HG03565 (cell line): ENCODE measurements at regions not wholly inside any gene's neighbourhood (a gene's known extent, or its start where the extent isn't known, plus 50 kb on each side); places are given as distances from the start of the nearest gene placed in this dataset.

Experiments used
- ATAC-seq: cut with Tn5 transposase; IDR thresholded peaks from one replicate; pipeline ENCODE4 v1.9.1; 2021; ENCODE audit warnings: mild to moderate bottlenecking, moderate library complexity; ENCODE audit not compliant: unreplicated experiment

DNA sequence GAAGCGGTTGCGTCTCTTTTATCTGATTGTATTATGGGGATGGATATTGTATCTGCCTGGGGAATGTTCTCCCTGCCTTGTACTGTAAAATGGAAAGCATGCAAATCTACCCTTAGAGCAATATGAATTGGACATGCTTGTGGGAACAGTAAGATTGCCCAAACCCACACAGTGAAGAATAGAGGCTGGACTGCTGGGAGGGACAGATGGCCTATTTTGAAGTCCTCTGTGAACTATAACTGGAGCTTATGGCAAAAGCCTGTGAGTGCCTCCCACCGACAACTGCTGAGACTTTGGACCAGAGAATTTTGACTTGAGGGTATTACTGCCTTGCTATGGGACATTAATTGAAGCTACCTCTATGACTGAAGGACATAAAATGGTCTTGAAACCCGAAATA, 168.9 kb downstream of the ERCC6L2 start:
- no peak for ATAC-seq

DNA sequence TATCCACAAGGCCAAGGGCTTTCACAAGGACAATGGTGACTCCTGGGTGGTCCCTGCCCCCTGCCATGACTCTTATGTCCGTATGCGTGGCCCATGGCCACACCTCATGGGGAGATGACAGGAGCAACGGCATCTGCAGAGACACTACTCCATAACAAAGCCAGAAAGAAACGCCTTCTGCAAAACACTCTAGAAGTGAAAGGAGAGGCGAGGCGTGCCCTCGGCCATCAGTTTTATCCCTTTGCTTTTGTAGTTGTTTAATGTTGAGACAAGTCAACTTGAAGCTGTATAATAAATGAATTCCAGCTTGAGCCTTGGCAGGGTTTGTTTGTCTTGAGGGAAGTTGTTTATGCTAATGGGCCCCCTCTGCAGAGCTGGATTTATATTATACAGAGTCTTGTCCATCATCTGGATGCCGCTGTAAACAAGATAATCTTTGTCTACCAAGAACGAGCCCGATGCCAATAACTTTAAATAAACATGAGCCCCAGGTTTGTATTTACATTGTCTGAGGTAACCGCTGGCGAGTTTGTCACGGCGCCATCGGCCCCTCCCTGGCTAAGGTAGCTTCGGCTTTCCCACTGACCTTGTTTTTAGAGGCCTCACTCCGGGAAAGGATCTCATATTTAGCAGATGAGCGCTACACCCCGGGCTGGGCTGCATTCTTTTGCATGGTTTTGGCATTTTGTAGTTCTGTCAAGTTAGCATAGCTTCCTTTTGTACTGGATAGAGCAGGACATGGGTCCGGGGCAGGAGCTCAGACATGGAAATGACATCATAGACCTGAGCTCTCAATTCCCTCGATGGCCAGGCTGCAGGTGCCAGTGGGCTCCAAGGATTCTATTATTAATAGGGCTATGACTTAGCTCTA, 165.3 kb downstream of the ERCC6L2 start:
- no peak for ATAC-seq

DNA sequence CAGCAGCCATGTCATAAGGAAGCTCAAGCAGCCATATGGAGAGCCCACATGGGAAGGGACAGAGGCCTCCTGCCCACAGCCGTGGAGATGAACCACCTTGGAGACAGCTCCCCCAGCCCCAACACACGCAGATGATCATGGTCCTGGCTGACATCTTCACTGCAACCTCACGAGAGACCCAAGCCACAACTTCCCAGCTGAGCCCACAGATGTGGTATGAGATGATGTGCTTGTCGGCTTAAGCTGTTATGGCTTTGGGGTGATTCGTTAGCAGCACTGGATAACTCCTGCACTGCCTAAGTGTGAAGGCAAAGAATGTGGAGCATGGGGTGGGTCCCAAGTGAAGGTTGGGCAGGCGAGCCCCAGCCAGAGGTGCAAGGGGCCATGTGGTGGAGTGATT, 163.4 kb downstream of the ERCC6L2 start:
- ATAC-seq, result no peak

DNA sequence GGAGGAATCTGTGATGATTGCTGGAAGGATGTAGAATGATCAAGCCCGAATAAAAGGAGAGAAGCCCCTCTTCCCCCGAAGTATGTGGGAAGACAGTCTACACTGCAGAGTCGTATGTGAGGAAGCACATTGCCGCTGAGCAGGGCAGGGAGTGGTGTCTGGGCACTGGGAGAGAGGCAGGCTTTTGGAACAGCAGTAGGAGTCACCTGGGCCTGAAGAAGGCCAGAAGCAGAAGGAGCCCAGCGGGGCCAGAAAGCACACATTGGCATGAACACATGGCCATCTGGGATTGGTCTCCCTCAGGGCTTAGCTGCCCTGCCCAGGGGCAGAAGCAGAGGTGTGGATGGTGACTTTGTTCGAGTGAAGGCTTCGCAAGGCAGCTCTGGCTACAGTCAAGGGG, 162.8 kb downstream of the ERCC6L2 start:
- no peak for ATAC-seq

DNA sequence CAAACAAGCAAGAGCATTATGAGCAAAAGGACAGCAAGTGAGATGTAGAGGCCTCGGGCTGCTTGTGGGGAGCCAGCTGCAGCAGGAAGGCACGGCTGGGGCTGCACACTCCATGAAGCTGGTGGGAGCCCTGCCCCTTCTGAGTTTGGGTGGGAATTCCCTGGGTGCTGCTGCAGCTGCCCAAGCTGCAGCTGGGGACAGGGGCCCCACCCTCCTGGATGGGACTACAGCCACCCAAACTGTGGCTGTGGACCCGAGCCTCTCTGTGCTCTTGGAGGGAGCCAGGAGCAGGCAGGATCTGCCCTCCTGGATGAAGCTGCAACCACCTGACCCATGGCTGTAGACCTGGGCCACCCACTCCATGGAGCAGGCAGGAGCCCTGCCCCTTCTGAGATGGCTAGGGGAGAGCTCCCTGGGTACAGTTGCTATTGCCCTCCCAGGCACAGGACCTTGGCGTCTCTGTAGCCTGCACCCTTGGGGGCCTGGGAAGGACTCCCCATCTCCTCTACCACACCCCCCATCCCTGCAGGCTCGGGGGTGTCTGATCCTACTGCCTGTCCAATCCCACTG, 159.1 kb downstream of the ERCC6L2 start:
- no peak for ATAC-seq

DNA sequence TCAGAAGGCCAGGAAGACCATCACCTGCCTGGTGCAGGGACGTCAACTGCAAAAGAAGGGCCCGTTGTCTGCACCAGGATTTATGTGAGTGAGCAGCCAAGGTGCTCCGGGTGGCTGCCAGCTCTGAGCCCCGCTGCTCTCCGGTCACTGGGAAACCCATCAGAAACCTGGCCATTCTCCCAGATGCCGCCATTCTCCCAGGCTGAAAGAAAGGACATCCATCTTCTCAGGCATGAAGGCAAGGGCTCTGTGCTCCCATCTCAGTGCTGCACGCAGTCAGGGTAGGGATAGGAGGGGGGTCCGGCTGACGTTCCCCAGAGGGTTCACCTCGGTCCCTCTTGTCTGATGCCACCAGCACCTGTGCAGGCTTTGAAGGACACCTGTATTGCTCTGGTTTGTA, 158.4 kb downstream of the ERCC6L2 start:
- no peak for ATAC-seq

DNA sequence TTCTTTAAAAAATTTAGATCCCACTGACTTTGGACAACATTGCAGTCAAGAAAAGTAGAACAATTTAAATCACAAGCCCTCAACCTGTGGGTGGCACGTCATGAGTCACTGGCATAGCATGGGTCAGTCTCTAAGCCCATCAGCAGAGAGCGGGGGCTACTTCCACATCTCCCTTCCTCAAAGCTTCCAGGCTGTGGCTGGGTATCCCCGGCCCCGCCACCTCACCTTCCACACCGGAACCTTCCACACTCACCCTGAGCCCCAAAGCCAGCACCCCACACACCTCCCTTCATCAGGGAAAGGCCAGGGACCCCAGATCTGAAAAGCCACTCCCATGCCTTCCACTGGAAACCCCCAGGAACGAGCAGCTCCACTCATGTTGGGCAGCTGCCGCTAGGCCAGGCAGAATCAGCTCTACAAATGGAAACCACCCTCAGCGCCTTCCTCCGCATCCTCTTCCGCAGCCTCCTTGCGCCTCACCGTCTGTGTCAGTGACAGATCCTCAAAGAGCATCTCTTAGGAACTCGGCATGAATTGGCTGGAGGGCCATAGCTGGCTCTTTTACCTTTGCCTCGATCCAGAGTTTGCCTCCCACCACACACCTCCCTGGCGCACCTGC, 156.5 kb downstream of the ERCC6L2 start:
- ATAC-seq, result no peak

DNA sequence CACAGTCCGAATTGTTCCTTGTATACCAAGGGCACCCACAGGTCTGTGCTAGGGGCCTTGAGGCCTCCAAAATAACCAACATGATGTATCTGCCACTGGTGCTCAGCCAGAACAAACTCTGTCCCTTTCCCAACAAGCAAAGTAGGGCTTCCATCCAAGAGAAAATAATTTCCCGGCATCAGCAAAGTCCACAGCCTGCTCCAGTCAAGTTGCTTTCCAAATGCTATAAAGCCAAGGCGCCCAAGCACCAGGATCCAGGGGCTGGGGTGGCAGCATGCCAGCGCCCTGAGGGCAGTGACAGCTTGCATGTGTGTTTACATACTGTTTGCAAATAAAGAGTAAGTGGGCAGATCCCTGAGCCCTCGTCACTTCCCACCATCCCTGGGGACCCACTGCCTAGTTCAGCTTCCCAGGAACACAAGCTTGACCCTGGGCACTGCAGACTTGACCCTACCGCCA, 155.9 kb downstream of the ERCC6L2 start:
- ATAC-seq, result no peak

DNA sequence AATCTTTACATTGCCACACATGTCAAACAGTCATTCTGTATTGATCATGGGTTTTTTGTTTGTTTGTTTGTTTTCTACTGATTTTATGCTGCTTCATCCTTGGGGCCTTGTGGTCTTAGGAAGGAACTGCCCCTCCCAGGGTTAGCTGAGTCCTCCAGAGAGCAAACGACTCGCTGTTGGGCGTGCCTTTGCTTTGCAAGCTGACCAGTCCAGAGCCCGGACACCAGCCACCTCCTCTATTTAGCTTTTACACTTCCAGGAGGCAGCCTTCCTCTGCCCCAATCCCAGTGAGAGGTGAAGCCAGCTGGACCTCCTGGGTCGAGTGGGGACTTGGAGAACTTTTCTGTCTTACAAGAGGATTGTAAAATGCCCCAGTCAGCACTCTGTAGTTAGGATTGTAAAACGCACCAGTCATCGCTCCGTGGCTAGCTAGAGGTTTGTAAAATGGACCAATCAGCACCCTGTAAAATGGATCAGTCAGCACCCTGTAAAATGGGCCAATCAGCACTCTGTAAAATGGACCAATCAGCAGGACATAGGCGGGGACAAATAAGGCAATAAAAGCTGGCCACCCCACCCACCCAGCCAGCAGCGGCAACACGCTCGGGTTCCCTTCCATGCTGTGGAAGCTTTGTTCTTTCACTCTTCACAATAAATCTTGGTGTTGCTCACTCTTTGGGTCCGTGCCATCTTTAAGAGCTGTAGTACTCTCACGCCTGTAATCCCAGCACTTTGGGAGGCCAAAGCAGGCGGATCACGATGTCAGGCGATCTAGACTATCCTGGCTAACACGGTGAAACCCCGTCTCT, 154.4 kb downstream of the ERCC6L2 start:
- ATAC-seq, result no peak

DNA sequence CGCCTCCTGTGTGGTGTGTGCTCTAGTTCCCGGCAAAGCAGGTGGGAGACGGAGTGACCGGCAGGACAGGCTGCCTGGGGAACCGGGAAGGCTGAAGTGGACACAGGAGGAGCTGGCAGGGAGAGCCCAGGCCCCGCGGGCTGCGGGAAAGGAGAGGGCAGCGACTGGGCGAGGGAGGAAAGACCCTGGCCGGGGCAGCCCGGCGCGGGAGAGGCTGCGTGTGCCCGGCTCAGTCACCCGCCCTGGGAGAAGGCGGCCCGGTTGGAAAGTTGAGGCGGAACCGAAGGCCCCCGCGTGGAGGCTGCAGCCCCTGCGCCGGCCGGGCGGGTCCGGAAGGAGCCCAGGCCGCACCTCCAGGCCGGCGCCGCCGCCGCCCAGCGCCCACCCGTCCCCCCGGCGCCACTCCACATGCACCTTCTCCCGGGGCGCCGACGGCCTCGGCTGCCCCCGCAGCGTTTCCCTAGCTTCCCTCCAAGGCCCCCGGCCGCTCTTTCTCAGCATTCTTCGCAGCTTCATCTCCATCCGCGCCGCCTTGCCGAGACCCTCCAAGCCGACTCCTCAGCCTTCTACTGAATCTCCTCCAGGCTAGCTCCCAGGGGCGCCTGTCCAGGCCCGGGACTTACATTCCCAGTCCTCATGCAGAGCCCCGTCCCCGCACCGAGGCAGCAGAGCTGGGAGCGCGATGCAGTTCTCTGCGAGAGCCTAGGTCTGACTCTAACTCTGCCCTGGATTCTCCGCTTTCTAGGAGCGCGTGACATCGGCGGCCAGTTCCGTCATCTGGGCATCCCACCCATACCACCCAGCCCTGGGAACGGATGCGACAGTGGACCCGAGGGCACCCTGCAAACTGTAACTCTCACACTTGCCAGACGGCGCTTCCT, 152.0 kb downstream of the ERCC6L2 start:
- ATAC-seq, result no peak

DNA sequence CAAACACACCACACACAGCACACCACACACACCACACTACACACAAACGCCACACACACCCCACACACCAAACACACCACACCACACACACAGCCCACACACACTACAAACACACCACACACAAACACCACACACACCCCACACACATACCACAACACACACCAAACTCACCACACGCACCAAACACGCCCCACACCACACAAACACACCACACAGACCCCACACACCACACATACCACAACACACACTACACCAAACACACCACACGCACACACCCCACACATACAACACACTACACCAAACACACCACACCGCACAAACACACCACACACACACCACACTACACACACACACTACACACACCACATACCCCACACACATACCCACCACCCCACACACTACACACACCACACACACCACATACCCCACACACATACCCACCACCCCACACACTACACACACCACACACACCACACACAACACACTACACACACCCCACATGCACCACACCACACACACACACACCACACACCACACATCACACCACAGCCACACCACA, 151.2 kb downstream of the ERCC6L2 start:
- no peak for ATAC-seq

DNA sequence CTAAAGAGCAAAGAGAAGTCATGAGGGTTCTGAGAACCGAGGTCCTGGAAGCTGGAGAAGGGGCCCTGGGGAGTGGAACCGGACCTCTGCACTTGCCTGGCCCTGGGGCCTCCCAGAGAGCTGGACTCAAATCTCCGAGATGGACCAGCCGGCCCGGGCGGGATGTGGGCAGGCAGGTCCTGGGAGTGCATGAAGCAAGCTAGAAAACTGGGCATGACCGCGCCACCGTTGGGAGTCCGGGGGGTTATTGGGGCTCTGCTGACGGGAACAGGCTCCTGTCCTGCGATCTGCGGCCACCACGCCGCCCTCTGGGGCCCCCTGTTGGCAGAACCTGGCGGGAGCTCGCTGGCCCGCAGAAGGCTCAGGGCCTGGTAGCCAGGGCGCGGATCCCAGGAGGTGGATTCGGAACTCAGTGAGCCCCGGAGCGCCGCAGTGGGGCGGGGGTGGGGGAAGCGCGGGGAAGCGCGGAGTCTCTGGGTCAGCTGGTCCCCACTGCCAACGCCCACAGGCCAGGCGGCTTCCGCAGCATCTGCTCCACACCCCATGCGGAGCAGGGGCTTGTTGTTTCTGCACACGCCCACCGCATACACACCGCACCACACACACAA, 150.6 kb downstream of the ERCC6L2 start:
- no peak for ATAC-seq

DNA sequence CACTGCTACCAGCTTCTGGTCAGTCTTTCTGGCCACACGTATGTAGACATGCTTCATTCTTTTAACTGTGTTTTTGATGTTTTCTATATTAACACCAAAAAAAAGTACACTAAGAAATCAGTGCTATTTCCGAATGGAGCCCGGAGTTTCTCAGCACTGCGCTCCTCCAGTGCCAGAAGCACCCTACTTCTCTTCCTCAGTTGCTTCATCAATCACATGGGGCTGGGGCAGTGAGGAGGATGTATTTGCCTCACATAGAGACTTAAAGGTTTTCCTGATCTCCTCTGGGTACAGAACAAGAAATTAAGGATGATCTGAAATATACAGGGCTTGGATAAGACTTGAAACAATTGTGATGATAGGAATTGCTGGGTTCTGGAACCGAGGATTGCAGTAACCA, 148.0 kb downstream of the ERCC6L2 start:
- no peak for ATAC-seq

DNA sequence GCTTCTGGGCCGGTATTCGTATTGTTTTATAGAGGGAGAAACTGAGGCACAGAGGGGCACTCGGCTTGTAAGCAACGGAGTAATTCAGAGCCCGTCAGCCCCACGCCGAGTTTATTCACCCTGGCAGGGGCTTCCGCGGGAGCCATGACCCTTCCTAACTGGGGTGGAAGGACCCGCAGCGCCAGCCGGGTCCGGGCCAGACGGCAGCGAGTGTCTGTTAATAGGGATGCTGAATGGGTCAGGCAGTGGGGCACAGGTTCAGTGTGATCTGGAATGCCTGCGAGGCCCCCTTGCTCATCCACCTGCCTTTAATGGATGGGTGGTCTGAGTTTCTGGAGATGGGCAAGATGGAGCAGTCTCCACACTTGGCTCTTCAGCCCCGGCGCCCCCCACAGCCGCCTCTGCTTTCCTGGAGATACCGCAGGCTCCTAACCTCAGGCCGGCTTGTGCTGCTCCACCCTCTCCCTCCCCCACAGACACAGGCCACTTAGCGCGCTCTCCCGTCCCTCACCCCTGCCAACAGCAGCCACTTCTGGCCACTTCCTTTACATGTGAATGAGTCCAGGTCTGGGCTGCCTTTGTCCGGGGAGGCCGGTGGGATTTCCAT, 147.1 kb downstream of the ERCC6L2 start:
- no peak for ATAC-seq

DNA sequence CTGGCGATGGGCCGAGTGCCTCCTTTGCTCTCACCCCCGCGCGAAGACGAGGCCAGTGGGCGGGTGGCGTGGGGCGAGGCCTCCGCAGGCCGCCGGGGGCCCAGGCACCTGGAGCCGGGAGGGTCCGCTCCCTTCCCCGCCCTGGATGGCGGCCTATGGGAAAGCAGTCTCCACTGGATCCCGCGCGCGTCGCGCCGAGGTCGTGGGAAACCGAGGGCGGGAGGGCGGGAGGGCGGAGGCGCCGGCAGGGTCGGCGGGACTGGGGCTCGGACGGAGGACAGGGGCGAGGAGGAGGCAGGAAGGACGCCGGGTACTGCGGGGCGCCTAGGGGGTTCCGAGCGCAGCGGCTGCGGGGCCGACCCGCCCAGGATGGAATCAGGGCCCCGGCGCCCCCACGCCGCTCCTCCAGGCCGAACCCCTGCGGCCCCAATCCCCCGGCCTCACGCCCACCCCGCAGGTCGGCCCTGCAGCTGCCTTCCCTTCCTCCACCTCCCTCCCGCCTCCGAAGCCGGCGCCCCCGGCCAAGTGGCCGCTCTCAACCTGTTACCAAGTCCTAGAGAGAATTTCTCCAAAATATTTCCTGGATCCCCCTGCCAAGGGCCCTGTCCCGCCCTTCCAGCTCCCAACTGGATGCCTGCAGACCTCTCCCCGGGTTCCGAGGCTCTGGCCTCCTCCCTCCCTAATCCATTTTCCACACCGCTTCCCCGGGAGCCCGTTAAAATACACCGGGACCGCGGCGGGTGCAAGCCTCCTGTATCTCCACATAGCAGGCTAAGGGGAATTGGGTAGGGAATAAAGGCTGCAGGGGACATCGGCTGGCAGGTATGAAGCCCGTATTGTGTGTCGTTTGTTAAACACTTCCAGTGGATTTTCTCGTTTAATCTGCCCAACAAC, 146.3 kb downstream of the ERCC6L2 start:
- no peak for ATAC-seq

DNA sequence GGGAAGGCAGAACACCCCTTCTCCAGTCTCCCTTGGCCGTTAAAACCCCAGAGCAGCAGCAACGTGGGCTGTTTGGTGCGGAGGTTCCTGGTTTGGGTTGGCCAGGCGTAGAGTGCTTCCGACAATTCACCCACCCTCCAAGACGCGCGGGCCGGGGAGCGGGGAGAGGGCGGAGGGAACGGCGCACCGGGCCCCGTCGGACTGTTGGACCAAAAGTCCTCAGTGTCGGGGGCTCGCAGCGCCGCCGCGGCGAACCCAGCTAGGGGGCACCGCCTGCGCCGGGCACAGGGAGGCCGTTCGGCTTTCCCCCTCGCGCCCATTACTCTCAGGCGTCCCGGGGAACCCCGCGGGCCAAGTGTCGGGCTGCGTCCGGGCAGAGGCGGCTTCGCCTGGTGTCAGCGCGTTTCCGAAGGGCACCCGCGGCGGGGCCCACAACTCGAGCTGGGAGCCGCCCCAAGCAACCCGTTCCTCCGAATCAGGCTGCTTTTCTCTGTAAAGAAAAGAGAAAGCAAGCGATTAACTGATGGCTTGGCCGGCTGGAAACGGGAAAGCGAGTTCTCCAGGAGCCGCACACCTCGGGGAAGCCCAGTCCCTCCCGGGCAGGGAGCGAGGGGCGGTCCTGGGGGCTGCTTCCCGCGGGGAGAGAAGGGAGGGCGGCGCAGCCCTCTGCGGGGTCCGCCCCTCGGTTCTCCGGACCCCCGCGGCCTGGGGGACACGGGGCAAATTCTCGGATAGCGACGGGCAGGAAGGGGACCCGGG, 145.5 kb downstream of the ERCC6L2 start:
- no peak for ATAC-seq

DNA sequence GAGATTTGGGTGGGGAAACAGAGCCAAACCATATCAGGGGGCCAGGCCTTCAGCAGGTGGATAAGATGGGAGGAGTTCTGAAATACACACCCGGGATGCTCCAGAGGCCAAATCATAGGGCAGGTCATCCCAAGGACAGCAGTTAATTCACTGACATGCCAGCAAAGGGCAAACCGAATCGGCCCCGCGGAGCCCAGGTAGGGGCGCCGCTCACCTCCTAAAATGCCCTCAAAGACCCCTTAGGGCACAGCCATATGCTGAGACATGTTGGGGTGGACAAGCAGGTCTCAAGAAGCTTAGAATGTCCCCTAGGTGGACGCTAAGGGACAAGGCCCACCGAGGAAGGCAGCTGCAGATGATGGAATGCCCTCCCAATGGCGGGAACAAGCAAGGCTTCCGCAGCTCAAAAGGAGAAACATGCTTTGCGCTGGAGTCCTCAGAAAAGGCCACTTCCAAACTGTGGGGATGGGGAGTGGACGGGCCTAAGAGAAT, 144.9 kb downstream of the ERCC6L2 start:
- no peak for ATAC-seq
